GM18909 (cell line): ENCODE measurements at regions not wholly inside any gene's neighbourhood (a gene's known extent, or its start where the extent isn't known, plus 50 kb on each side); places are given as distances from the start of the nearest gene placed in this dataset.
A peak's percentile ranks its signal among the peaks of the same experiment; 100 is the strongest.

Source experiments
- ATAC-seq: cut with Tn5 transposase; IDR thresholded peaks from one replicate; pipeline ENCODE4 v1.9.1; 2021; ENCODE audit warnings: mild to moderate bottlenecking; ENCODE audit not compliant: unreplicated experiment, poor library complexity

DNA sequence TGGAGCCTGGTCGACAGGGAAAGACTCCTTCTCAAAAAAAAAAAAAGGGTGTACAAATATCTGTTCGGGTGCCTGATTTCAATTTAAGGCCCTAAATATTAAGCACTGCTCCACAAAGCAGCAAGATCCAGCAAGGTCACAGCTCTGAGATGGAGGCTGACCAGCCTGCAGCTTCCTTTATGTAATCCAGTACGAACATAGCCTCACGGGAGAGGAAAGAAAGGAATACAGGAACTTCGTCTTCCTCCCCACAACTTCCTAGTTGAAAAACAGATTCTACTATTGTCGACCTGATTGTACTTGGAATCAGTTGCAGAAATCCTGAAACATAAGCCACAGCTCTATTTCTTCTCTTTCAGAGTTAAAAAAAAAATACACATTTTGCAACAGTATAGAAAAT is 53.5 kb upstream of the TBC1D9 start:
- ATAC-seq = no peak

DNA sequence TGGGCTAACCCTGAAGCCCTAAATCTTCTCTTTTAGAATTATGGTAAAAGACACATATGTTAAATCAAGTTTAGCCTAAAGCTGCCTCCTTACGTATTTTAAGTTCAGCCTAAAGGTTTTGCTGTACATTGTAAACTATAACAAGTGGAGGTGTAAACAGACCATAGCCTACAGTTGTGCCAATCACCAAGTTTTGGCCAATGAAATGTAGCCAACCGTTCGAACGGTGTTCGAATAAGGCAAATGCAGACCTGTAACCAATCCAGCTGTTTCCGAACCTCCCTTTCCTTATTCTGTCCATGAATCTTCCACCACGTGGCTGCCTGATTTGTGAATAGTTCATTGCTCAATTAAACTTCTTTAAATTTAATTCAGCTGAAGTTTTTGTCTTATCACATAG is 52.1 kb upstream of the TBC1D9 start:
- ATAC-seq = peak; percentile 5

DNA sequence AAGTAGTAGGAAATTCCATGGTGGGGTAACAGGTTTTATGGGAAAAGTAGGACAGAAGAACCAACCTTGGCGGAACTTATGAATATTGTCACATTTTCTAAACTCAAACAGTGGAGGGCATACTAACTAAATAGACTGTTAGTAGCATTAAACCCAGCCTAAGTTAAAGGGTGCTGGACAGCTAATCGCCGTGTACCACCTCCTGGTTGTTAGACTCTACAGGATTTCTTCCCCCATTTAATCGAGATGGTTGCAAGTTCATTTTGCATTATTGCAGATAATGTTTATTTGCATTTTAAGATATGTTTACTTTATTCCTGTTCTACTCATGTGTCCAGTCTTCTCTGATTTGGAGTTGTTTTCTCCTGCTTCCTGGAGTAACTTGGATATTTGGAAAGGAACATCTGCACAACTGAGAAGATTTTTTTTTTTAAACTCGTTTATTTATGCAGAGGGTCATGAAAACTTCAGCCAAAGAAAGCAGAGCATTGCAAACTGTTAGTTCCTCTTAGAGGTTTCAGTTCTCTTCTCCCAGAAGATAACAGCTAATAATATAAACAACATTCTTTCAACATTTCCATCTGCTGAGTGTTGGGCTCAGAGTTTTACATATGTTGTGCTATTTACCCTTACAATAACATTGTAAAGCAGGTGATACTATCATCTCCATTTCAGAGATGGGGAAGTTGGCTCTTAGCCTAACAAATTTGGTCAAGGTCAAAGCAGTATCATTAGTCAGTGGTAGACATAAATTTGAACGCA is 51.5 kb upstream of the TBC1D9 start:
- ATAC-seq = peak; percentile 89

DNA sequence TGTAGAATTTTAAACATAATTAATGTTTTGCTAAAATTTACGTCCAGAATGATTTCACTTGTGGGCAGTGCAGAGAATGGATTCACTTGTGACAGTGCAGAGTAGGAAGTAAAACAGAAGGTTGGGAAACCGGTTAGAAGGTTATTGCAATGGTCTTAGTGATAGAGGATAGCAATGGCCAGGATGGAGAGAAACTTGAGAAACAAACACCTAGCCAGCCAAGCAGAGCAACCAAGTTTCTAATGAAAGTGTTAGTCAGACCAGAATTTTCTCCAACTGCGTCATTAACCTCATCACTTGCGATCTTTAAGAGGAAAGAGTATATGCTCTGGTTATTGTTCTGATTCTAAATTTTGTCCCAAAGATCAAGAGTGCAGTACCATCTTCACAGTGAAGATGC is 50.0 kb upstream of the TBC1D9 start:
- ATAC-seq = peak; percentile 73
